GM18507 (cell line): ENCODE measurements at regions not wholly inside any gene's neighbourhood (a gene's known extent, or its start where the extent isn't known, plus 50 kb on each side); places are given as distances from the start of the nearest gene placed in this dataset.

Experiments
- DNase-seq: peaks from one replicate; pipeline ENCODE4 v3.0.0; 2011; ENCODE audit warnings: low read depth; ENCODE audit not compliant: insufficient read length; ENCODE audit errors: extremely low spot score
- FAIRE-seq: peaks from 2 replicates; lab custom pipeline; 2011; peaks lifted over from hg19 to GRCh38; lab: Jason Lieb, UNC

DNA sequence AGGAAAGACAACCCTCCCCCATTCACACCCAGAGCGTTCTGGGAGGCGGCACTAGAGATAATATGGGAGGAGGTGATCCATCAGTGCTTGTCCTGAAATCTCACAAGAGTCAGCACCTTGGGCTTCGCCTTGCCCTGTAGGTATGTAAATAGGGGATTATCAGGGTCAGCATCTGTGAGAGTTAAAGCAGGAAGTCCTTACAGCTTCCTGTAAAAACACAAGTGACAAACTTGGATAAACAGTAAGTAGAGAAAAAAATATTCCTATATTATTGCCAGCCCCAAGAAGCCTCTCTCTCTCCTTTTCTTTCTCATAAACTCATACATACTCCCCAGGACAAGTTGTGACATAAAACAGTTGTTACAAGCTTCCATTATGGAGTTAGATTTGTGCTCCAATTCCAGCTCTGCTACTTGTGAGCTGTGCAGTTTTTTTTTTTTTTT, 187.7 kb downstream of the MAF start:
- FAIRE-seq: no peak
- no peak for DNase-seq

DNA sequence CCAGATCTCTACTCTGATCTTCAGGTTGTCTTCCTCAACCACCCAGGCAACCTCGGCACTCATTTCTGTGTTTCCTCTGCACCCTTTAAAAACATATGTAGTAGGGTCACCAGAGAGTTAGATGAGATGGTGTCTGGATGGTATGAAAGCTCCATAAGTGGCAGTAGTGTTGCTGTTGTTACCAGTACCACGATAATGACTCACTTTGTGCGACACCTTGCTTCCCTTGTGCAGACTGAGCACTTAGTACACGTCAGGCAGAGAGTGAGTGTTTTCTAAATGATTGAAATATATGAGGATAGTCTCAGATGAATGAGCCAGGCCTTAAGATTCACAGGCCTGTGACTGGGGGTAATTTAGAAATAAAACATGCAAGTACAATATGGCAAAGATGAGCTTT, 188.7 kb downstream of the MAF start:
- FAIRE-seq (no peak), DNase-seq (no peak)

DNA sequence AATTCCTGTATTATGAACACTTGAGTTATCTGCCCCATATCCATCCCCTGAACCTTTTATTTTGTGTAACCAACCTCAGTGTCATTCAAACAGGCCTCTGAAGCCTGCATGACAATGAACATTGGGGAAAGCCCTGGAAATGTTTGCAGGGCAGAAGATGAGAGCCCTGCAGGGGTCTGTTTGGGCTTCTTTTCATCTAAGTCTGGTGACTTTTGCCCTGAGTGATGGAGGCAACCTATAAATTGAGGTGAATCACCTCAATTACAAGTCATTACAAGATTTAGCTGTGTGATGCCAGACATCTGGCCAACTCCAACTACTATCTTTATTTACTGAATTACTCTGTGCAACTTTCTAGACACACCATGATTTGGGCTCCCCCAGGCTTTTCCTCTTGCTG, 189.2 kb downstream of the MAF start:
- no peak for DNase-seq

DNA sequence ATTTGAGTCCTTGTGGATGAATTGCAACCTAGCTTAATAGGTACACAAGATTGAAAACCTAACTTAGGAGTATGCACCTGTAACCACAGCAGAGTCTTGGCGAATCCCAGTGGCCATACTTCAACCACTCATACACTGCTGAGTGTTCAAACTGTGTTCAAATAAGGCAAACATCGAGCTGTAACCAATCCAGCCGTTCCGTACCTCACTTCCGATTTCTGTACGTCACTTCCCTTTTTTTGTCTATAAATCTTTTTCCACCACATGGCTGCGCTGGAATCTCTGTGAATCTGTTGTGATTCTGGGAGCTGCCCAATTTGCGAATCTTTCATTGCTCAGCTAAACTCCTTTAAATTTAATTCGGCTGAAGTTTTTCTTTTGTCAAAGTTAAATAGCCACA, 190.6 kb downstream of the MAF start:
- DNase-seq: no peak
- FAIRE-seq: no peak

More for the DNA sequence above, 189.2 kb downstream of the MAF start:
- FAIRE-seq: no peak

DNA sequence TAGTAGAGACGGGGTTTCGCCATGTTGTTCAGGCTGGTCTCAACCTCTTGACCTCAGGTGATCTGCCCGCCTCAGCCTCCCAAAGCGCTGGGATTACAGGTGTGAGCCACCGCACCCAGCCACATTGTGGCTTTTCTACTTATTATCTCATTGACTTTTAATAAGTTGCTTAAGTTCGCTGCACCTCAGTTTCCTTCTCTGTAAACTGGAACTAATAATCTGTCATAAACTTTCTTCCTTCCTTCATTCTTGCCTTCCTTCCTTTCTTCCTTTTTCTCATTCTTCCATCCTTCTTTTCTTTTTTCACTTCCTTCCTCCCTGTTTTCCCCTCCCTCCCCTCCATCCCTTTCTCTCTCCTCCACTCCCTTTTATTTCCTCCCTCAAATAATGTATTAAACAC, 192.2 kb downstream of the MAF start:
- no peak for DNase-seq
- no peak for FAIRE-seq

DNA sequence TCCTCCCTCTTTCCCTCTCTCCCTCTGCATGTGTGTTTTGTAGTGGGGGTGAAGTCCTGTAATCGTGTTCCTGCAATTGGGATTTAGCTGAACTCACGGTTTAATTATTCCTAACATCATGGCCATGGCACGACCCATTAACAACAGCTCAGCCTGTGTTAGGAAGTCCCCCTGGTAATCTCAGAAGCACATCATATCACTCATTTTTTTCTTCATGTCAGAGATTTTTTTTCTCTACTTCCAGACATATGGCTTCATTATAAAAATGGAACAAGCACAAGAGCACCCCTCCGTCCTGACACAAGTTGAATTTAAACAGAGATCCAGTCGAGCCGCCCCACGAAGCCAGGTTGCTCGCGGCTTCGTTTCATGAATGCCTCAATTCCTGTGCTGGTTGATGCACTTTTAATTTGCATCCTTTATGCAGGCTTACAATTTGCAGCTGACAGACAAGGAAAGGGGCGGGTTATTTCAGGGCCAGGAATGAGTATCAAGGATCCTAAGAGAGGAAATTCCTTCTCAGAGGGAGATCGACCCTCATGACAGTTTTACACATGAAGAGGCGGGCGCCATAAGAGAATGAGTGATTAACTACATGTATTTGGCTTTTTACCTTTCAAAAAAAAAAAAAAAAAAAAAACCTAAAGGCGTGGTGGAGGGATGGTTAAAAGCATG, 192.9 kb downstream of the MAF start:
- DNase-seq (no peak), FAIRE-seq (no peak)

DNA sequence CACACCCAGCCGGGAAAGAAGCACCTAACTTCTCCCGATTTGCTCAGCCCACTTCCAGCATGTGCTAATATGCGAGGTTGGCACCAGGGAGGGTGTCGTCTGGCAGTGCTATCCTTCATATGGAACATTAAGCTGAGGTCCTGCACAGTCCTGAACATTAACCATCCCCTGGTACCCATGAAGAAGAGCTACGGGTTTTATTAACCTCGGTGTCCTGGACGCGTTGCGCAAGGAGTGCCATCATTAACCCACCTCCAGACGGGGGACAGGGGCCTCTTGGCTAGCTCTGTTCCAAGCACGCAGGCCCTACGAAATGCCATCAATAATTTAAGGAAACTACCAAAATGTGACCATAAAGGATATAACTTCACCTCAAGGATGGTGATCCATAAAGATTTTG, 193.5 kb downstream of the MAF start:
- FAIRE-seq: no peak
- DNase-seq: no peak

DNA sequence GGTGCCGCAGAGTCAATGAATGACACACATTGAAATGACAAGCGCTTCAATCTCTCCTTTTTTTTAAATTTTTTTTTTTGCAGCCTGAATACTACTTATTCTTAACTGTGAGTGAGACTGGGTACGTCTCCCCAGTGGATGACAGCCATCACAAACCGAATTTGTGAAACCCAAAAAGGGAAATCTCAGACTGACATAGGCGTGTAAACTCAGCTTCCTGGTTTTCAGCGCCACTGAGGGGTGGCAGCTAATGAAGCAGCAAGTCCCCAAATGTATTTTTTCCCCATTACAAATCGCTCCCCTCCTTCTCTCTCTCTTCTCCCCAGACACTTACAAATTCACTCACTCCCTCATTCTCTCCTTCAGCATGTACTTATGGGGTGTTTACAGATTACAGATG, 196.0 kb downstream of the MAF start:
- FAIRE-seq: no peak
- DNase-seq: no peak

DNA sequence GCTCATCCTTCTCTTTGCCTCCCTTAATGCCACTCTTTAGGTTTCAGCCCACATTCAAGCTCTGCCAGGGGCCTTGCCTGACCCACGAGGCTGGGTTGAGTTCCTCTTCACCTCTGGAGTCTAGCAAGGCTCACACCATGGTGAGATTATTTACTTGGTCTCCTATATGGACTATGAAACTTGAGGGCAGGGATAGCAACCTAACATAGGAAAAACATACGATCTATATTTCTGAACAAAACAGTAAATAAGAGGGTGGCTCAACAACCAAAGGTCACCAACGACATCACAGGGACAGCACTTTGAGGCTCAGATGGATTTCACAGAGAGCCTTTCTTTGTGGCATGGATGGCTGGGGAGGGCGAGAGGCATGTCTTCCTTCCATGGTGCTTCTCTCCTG, 197.0 kb downstream of the MAF start:
- FAIRE-seq (no peak), DNase-seq (no peak)

DNA sequence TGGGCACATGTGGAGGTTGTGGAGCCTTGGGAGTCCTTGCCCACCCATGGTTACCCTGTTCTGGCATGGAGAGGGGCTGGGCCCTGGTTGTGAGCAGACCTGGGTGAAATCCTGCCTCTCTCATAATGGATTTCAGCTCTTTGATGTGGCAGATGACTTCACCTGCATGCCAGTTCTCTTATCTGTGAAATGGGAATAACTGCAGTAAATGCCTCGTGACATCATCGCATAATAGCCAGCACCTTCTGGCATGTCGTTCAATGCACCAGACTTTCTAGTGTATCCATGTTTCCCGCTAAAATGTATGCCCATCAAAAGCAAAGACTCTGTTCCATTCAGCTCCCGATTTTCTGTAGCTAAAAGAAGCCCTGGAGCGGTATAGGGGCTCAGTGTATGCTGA, 197.6 kb downstream of the MAF start:
- DNase-seq (no peak), FAIRE-seq (no peak)

DNA sequence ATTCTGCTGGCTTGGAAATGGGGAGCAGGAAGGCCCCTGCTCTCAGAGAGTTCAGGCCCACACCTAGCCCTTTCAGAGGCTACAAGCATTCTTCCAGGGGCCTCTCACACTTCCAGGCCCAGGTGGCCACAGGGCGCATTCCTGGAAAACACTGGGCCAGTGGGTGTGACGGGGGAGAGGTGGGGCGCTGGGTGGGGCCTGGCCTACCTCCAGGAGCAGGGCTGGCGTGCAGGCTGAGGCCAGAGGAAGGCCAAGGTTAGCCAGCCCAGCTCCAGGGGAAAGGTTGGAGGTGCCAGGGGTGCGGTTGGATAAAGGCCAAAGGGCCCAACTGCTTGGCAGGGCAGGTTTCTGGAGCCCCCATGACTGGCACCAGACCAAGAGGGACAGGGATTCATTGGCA, 198.2 kb downstream of the MAF start:
- FAIRE-seq (no peak), DNase-seq (no peak)

DNA sequence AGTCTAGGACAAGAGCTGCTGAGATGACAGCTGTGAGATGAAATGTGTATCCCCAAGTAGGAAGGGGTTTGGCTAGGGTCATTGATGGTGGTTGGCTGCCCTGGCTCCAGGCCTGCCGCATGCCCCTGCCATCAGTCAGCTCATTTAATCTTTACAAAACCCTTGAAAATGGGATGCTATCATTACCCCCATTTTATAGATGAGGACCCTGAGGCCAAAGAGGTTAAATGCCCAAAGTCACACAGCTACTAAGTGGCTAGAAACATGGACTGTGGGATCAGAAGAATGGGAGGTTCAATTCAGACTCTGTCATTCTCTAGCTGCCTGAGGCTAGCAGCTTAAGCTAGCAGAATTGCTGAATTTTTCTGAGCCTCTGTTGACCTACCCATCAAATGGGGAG, 198.8 kb downstream of the MAF start:
- FAIRE-seq (no peak), DNase-seq (no peak)

DNA sequence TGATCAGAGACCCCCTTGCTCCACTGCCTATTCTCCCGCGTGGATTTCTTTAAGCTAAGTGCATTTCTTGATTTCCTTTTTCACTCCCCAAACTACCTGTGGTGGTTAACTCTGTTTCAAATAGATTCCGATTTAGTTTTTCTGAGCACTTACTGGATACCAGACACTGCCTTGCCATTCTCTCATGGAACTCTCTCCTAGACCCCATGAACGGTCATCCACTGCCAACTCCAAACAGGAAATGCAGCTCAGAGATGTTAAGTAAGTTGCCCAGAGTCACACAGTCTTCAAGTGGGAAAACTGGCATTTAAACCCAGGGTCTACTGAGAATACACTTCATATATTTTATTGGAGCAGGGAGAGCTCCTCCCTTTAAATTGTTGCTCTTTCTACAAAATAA, 199.4 kb downstream of the MAF start:
- FAIRE-seq (no peak), DNase-seq (no peak)

DNA sequence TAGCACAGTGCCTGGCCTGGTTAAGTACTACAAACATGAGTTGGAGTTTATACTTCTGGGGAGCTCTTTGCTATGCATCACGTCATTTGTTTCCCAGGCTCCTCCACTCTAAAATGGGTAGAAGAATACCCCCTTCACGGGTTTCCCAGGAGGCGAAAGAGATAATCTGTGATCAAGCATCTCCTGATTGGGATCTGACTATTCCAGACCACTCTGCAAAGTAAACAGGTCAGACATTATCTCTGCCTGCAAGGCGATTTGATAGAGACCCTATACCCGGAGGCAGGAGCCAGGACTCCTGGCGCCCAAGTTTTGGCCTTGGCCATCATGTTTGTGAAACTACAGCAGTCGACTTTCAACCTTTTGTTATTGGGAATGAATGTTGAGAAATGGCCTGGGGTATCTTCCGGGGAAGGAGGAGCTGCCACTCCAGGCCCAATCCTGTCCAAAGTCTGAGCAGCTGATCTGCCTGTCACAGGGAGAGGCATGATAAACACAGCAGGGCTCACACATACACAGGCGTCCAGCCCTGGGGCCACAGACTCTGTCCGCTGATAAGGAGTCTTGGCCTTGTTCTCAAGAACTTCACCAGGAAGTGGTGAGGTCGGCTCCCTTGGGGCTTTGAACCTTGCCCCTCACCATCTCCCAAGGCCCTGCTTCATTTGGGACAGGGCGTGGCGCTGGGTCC, 199.9 kb downstream of the MAF start:
- DNase-seq: no peak
- FAIRE-seq: no peak

DNA sequence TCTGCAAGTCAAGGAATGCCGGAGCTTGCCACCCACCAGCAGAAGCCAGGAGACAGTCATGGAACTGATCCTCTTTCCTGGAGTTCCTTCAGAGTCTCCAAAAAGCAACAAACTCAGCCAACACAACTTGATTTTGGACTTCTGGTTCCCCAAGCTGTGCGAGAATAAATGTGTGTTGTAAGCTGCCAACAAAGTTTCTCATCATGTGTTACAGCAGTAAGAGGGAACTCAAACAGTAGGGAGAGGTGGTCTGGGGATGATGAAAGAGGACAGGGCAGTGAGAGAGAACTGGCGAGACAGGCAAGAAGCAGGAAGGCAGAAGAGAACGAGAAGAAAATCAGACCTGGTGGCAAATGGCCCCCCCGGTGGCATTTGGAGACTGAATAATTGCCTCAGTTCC, 204.9 kb downstream of the MAF start:
- DNase-seq (no peak), FAIRE-seq (no peak)

DNA sequence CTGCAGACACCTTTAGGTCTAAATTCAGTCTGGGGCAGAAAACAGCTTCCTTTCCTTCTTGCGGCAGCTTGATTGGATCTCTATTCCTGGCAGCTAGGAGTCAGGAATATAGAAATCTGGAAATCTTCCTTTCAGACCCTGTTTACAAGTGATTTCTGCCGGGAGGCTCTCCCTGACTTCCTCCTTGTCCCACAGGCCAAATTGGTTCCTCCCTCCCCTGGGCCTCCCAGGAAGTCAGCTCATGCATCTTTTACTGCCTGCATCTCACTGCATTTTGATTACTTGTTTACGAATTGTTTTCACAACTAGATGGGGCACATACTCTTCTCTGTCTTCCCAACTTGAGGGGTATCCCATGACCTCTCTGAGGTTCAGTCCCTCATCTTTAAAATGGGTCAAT, 206.3 kb downstream of the MAF start:
- no peak for FAIRE-seq
- DNase-seq: no peak

DNA sequence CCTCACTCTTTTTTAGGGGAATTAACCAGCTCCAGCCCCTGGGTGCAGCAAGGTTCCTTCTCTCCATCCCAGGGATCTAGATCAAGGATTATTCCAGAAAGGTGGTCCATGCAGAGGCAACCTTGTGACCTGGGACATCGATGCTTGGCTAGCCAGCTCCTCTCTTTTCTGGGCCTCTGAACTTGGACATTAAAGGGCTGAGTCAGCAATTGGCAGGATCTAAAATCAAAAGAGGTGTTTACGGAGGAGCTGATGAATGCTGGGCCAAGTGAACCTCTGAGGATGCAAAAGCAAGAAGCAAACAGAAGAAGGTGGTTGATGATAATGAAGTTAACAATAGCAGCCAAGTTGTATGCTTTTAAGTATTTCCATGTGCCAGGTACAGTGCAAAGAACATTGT, 207.0 kb downstream of the MAF start:
- FAIRE-seq (no peak), DNase-seq (no peak)

DNA sequence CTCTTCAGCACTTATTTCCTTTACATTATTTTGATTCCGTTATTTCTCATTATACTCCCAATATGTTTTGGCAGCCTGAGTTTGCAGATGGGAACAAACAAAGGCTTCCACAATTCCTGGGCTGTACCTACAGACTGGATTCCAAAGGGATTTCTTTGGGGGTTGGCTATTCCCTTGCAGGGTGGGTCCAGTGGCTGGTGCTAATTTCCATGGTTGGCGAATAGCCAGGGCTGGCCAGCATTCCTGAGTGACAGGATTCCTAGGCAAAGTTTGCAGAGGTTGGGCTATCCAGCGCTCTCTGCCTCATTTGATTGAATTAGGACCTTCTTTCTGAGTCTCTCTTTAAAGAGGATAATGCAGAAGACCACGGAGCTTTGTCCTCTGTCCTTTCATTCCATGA, 207.4 kb downstream of the MAF start:
- FAIRE-seq: no peak
- no peak for DNase-seq

DNA sequence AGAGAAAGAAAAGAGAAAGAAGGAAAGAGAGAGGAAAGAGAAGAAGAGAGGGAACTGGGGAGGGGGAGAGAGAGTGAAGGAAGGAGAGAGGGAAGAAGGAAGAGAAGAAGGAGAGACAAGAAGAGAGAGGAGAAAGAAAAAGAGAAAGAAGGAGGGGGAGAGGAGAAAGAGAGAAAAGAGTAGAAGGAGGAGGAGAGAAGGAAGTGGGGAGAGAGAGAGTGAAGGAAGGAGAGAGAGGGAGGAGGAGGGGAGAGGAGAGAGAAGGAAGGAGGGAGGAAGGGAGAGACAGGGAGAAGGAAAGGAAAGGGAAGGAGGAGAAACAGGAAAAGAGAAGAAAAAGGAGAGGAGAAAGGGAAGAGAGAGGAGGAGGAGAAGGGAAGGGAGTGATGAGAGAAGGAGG, 208.5 kb downstream of the MAF start:
- FAIRE-seq: no peak

DNA sequence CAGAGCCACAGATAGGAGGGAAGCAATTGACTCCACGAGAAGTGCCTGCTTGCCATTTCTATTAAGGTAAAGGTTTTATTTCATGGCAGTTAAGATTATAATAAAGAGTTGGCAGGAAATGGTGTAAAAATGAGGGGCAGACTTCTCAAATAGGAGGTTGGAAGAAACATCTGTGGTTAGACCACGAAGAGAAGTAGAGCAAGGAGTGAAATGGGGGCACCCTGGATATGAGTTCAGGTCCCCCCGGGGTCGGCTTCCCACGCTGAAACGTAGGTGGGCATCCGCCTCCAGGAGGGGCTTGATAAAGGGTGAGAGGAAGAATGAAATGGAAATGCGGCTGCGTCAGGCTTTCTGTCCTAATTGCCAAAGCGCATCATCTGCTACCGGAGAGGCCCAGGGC, 209.1 kb downstream of the MAF start:
- DNase-seq (no peak), FAIRE-seq (no peak)

More for the DNA sequence above, 208.5 kb downstream of the MAF start:
- DNase-seq: no peak

DNA sequence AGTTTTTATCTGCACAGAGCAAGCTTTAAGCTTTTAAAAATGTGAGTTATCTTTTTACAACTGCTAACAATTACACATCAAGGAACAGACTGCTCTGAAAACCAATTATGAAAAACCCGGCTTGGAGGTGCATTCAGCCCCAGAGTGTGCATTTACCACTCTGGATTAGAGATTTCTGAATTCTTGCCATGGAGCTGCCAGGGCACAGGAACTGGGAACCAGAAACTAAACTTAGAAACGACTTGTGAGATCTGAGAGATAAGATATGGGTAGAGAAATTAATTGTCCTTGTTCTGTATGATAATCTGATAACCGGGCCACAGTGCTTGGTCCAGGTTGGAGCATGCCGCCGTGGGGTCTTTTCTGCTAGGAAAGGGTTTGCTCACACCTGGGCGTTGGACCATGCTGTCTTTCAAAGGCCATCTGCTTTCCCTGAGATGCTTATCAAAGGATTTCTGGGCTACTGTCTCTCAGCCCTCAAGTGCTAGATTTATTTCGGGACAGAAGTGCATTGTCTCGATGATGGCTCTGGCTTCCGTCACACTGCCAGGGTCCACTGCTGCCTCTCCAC, 210.0 kb downstream of the MAF start:
- DNase-seq (no peak), FAIRE-seq (no peak)
